ENCODE measurements at regions not wholly inside any gene's neighbourhood (a gene's known extent, or its start where the extent isn't known, plus 50 kb on each side); places are given as distances from the start of the nearest gene placed in this dataset.
"Not testable (repeated sequence)": the region's sequence is repeated elsewhere in the genome, so short reads cannot be mapped to it uniquely, and the experiment has no call there.

- DNase-seq: no peak
These were observed 250.1 kb upstream of the TRPC7 start for GRCh38 chr5:136615251-136616119.

DNA sequence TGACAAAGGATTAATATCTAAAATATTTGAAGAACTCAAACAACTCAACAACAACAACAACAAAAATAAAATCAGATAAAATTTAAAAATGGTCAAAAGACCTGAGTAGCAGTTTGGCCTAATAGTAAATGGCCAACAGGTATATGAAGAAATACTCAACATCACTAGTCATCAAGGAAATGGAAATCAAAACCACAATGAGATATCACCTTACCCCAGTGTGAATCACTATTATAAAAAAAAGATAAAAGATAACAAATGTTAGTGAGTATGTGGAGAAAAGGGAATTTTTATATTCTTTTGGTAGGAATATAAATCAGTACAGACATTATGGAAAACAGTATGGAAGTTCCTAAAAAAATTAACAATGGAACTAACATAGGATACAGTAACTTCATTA lies 247.9 kb upstream of the TRPC7 start:
- peak; percentile 23 for DNase-seq

DNA sequence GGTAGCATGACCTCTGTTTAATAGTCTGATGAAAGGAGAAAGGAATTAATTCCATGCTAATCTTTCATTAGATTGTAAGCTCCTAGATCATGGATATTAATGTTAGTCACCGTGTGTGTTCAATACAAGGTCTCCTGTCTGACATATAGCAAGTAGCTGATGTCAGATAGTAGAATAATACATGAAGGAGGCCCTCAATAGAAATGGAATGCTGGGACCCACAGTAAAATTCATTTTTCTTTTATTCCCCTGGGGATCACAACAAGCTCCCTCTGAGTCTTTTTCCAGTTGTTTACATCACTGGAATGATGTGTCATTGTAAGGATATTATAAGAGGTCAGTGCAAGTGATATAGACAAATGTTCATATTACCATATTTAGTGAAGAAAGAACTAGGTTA lies 240.3 kb upstream of the TRPC7 start:
- no peak for DNase-seq

DNA sequence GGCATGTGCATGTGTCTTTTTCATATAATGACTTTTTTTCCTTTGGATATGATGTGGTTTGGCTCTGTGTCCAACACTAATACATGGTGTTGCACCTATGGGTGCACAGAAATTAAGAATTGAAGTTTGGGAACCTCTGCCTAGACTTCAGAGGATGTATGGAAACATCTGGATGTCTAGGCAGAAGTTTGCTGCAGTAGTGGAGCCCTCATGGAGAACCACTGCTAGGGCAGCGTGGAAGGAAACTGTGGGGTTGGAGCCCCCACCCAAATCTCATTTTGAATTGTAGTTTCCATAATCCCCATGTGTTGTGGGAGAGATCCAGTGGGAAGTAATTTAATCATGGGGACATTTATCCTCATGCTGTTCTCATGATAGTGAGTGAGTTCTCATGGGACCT lies 235.0 kb upstream of the TRPC7 start:
- no peak for DNase-seq

DNA sequence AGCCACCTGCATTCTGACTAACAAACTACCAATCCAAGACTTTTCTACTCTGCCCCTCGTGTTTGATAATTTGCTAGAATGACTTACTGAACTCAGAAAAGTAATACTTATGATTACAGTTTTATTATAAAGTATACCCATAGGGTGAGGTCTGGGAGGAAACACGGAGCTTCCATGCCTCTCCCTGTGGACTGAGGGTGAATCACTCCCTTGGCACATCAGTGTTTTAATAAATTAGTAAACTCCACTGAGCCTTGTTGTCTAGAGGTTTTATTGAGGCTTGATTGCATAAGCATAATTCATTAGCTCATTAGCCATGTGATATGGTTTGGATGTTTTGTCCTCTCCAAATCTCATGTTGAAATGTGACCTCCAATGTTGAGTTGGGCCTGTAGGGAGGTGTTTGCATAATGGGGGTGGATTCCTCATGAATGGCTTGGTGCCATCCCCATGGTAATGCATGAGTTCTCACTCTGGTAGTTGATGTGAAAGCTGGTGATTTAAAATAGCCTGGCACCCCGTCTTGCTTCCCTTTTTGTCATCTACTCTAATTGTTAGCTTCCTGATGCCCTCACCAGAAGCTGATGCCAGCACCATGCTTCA lies 233.6 kb upstream of the TRPC7 start:
- DNase-seq: no peak

DNA sequence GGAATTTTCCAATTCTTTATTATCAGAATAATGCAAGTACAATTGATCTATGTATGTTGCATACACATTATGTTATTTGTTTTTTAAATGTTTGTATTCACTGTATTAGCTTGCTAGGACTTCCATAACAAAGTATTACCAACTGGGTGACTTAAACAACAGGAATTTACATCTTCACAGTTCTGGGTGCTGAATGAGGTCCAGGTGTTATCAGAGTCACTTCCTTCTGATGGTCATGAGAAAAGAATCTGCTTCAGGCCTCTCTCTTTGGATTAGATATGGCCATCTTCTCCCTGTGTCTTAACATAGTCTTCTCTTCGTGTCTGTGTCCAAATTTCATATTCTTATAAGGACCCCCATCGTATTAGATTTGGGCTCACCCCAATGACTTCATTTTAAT lies 229.1 kb upstream of the TRPC7 start:
- no peak for DNase-seq

- DNase-seq: no peak
These were observed 225.2 kb upstream of the TRPC7 start for GRCh38 chr5:136590581-136590980.

GRCh38 chr5:136586196-136586595 lies 220.9 kb upstream of the TRPC7 start:
- no peak for DNase-seq

- DNase-seq: no peak
These were observed 219.1 kb upstream of the TRPC7 start for GRCh38 chr5:136584474-136584873.

DNA sequence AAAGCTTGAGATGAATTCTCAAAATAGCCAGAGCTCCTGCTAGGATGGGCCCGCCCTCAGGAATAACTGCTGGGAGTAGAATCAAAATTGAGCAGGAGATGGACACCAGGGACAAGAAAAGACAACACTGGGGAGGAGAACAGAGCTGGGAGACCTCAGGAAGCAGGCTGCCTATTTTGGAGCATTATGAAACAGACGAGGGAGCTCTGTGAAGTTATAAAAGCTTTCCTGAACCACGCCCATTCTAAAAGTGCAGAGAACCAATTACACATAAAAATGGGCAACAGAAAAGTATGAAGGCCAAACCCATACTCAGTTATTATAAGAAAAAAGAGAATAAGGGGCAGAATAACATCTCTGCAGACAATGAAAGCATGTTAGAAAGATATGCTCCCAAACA lies 213.9 kb upstream of the TRPC7 start:
- DNase-seq: no peak

GRCh38 chr5:136569875-136570274 lies 204.5 kb upstream of the TRPC7 start:
- not testable (repeated sequence) for DNase-seq

DNA sequence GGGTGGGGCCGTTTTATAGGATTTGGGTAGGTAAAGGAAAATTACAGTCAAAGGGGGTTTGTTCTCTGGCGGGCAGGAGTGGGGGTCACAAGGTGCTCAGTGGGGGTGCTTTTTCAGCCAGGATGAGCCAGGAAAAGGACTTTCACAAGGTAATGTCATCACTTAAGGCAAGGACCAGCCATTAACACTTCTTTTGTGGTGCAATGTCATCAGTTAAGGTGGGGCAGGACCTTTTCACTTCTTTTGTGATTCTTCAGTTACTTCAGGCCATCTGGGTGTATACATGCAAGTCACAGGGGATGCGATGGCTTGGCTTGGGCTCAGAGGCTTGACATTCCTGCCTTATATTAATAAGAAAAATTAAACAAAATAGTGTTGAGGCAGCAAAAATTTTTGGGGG lies 200.1 kb upstream of the TRPC7 start:
- DNase-seq: not testable (repeated sequence)

- not testable (repeated sequence) for DNase-seq
These were observed 199.7 kb upstream of the TRPC7 start for GRCh38 chr5:136565050-136565449.

- DNase-seq: not testable (repeated sequence)
These were observed 199.1 kb upstream of the TRPC7 start for GRCh38 chr5:136564431-136564830.

DNA sequence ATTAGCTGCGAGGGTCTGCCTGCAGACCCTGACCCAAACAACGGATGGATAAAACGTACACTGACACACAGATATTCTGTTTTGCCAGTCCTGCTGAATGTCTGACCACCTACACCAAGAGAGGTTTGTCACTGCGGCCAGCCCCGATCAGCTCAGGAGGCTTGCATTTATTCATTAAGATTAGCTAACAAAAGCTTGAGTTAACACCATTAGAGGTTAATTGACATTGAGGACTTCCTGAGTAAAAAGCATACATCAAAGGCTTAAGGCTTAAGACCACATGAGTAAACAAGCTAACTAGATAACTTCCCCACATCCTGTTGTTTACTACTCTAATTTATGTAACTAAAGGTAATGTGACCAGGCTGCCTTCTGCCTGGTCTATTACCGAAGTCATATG lies 198.1 kb upstream of the TRPC7 start:
- DNase-seq: no peak

GRCh38 chr5:136560126-136560525 lies 194.8 kb upstream of the TRPC7 start:
- no peak for DNase-seq

- DNase-seq: no peak
These were observed 194.3 kb upstream of the TRPC7 start for GRCh38 chr5:136559651-136560050.

- DNase-seq: not testable (repeated sequence)
These were observed 181.8 kb upstream of the TRPC7 start for GRCh38 chr5:136547096-136547495.

- not testable (repeated sequence) for DNase-seq
These were observed 181.1 kb upstream of the TRPC7 start for GRCh38 chr5:136546441-136546840.

GRCh38 chr5:136545031-136545430 lies 179.7 kb upstream of the TRPC7 start:
- not testable (repeated sequence) for DNase-seq

DNA sequence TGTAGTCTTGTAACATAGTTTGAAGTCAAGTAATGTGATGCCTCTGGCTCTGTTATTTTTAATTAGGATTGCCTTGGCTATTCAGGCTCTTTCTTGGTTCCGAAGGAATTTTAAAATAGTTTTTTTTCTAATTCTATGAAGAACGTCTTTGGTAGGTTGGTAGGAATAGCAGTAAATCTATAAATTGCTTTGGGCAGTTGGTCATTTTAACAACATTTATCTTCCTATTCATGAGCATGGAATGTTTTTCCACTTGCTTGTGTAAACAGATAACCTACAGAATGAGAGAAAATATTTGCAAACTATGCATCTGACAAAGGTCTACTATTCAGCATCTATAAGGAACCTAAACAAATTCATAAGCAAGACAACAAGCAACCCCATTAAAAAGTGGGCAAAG lies 173.2 kb upstream of the TRPC7 start:
- no peak for DNase-seq

GRCh38 chr5:136529081-136529480 lies 163.7 kb upstream of the TRPC7 start:
- no peak for DNase-seq

DNA sequence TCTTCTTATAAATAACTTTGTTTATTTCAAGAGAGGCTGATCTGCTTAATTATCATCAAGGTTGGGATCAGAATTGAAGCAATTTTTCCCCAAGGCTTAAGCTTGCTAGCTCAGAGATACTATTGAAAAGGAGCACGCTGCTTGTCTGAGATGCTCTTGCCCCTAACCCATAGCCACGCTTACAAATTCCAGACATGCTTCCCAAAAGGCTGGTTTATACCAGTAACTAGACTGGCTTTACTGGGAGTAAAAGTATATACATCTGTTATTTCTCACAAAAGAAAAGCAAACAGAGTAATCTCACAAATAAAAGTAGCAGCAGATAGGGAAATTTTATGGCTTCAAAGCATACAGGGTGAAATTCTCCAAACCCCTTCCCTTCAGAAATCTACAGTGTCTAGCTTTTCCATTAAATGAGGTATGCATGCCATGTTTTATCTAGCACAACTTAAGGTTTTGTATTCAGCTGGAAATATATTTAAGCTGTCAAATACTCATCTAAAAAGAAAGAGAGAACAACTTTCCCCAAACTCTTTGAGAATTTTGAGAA lies 163.2 kb upstream of the TRPC7 start:
- DNase-seq: no peak

DNA sequence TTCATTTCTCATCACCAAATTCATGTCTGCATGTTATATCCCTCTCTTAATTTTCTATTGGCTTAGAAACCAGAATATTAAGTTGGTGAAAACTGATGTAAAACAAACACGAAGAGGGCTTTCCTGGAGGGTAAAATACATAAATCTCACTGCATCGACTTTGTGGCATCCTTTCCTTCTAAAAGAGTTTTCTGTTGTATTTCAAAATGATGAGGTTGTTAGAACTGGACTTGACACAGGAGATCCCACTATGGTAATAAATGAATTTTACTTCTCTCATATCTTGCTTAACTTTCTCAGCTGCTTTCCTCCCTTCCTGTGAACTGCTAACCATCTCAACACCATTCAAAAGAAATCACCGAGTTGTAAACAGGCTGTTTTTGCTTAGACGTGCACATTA lies 162.0 kb upstream of the TRPC7 start:
- DNase-seq: no peak
